HG02571 (cell line): ENCODE measurements at regions not wholly inside any gene's neighbourhood (a gene's known extent, or its start where the extent isn't known, plus 50 kb on each side); places are given as distances from the start of the nearest gene placed in this dataset.
"Not testable (repeated sequence)": the region's sequence is repeated elsewhere in the genome, so short reads cannot be mapped to it uniquely, and the experiment has no call there.

Experiments
- ATAC-seq: cut with Tn5 transposase; IDR thresholded peaks from one replicate; pipeline ENCODE4 v1.9.1; 2021; ENCODE audit warnings: mild to moderate bottlenecking, moderate library complexity; ENCODE audit not compliant: unreplicated experiment

DNA sequence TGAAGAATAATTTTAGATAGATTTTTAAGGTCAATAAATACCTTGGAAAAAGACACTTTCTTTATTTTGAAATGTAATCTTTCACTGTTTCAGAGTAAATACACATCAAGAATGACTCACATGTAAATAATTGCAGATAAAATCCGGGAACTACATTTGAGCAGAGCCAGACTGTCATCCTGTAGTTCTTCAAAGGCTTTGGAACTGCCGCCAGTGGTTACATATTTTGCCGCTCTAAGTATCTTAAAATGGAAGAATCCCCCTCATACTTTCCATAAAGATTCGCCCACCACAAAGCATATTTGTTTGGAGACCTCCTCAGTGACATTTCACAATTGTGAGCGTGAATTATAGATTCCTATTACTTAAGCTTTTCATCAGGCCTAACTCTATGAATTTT, 607.8 kb upstream of the ZFP42 start:
- ATAC-seq: no peak

DNA sequence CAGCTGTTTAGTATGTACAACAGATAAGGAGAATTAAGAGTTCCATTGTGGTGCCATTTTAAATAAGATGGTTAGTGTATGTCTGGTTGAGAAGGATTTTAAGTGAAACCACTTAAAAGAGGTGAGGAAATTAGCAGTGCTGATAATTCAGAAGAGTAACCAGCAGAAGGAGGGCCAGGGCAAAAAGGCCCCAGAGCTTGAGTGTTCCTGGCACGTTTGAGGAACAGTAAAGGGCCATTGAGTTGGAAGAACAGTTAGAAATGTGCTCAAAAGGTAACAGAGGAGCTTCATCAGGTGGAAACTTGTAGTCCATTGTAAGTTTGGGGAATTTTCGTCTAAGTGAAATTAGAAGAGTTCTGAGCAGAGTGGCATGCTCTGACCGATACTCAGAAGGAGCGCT, 606.2 kb upstream of the ZFP42 start:
- ATAC-seq: no peak

DNA sequence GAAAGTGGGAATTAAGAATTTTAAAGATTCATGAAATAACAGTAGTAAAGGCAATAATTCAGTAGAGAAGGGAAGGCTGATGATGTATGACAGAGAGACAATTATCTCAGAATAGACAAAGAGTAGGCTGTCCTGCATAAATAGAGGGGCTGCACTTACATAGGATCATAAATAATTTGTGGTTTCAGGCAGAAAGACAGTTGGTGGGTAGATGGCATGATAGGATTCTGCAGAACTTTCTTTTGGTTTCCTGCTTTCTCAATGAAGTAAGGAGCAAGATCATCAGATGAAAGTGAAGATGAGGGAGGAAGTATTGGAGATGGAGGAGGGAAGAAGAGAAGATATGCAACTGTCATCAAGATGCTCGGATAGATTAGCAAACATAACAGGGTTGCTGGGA, 604.9 kb upstream of the ZFP42 start:
- ATAC-seq: no peak

DNA sequence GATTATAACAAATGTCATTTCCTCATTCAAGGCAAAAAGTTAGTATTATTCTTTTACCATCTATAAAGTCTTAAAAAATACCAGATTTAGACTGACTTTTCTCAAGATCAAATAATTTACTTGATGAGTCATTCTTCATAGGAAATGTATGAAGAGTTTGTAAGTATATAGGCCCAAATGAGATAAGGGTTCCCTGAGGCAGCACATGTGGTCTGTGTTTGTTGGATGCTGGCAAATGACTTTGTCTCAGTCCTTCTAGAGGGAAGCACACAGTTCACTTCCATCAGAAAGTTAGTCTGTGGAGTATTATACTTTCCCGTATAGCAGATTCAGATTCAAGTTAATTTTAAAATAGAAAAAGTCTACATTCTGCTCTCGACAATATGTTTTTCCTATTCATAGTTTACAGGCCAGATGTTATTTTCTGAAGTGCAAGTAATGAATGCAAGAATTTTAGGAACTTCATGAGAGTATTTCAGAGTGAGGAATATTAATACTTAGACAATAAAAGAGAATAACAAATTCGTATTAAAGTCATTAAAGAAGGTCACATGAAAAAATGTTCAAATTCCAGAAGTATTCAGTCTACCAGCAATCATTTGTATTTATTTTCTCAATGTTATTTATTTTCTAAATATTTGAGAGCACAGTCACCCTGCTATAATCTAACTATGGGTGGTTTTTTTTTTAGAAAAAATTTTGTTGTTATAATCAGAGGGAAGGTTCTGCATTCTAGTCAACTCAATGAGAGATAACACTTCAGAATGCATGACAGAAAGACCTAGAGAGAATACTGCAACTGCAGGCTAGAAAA, 601.8 kb upstream of the ZFP42 start:
- ATAC-seq: no peak

DNA sequence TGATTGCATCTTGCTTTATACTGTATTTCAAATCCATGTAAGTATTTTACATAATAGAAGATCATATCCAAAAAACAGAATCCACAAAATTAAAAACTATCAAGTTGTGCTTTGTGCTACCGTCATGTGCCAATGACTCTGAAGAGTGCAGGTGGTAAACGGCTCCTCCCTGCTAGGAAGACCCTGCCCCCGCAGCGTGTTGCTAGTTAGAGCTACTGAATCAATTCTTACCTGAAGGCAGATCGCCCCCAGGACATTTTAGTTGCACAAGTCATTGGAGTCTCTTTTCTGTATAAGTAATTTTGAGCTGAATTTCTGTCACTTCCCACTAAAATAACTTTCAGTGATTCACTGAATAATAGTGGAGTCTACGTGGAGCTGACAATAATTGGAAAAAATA, 599.5 kb upstream of the ZFP42 start:
- no peak for ATAC-seq

DNA sequence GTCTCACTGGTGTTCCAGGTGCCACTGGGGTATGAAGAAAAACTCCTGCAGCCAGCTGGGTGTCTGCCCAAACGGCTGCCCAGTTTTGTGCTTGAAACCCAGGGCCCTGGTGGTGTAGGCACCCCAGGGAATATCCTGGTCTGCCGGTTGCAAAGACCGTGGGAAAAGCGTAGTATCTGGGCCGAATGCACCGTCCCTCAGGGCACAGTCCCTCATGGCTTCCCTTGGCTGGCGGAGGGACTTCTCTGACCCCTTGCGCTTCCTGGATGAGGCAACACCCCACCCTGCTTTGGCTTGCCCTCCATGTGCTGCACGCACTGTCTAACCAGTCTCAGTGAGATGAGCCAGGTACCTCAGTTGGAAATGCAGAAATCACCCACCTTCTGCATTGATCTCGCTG, 587.1 kb upstream of the ZFP42 start:
- not testable (repeated sequence) for ATAC-seq

DNA sequence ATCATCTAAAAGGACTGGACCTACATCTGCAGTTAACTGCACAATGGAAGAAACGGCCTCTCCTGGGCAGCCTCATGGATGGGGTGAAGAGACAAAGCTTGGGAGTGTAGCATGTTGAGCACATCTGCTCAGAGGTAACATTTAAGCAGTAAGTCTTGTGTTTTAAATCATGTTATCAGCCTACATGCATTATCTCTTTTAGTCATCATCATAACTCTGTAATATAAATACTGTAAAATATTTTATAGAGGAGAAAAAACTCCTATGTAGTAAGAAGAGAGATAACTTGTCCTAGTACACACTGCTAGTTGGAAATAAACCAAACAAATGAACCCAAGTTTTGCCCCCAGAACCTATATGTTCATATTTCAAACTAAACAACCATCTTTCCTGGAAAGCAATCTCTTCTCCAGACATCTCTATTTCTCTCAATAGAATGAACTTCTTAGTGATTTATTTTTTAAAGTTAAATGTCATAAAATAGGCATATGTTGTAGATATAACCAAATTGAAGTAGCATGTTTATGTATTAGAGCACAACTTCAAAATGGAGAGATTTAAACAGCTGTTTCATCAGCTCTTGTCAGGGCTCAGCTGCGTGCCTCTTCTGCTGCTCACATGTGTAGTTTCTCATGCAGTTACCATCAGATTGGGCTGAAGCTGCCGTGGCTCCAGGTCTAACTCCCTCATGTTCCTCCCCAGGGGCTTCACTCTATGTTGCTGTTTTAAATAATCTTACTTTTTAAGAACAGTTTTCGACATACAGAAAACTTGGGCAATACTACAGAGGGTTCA, 581.8 kb upstream of the ZFP42 start:
- no peak for ATAC-seq

DNA sequence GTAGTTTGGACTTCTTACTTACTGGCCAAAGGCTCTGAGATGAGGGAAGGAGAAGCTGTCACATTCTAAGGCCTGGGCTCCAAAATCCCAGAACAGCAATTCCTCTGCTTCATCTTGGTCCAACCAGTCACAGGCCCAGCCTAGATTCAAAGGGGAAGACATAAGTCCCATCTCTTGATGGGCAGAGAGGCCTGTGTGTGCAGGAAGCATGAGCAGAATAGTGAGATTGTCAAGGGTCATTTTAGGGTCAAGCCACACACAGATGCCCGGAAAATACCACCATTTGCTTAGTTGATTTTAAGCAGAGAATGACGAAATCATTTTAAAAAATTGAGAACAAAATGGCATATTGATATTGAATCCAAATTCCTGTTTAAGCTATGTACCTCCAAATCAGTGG, 580.9 kb upstream of the ZFP42 start:
- ATAC-seq: no peak

DNA sequence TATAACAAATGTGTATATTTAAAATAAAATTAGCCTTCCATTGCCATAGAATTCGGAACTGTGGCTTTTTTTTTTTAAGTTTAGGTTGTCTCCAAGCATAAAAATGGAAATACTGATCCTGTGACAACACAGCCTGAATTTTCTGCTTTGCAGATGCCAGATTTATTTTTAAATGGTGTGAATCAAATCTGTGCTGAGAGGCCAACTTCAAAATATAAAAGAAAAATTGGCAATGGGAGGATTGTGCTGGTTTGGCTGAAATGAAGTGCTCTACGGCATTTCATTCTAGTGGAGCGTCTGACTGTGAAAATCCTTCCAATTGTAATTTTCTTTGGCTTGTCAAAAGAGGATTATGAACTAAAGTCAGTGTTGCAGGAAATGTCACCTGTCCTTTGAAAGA, 580.3 kb upstream of the ZFP42 start:
- ATAC-seq: no peak

DNA sequence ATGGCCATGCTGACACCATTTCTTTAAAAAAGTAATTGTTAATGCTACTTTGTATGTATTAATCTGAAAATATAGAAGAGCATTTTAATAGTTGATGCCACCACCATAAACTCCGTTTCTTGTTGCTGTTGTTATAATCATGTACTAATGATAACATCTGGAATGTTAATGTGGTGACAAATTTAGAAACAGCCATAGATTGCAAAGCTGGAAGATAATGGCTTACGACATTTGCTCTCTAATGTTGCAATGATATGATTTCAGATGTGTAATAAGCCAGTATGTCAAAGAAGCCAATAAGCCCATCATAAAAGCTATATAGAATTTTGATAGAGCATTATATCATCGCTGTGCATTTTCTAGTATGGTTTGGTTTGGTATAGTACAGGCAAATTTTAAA, 579.4 kb upstream of the ZFP42 start:
- no peak for ATAC-seq

DNA sequence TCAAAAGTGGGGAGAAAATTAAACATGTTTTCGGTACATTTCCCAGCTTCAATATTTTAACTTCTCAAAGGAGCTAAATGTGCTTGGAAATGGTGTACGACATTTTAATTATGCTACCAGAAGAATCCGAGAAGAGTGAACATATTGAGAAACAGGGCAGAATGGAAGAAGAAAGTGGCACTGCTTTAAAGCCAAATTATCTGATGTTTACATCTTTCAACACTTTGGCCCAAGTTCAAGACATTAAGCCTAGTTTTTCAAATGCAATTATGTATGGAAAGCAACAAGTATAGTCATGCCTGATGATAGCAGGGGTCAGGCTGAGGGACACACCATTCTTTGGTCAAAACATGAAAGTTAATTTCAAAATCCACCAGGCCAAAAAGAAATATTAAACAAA, 577.9 kb upstream of the ZFP42 start:
- ATAC-seq: no peak

DNA sequence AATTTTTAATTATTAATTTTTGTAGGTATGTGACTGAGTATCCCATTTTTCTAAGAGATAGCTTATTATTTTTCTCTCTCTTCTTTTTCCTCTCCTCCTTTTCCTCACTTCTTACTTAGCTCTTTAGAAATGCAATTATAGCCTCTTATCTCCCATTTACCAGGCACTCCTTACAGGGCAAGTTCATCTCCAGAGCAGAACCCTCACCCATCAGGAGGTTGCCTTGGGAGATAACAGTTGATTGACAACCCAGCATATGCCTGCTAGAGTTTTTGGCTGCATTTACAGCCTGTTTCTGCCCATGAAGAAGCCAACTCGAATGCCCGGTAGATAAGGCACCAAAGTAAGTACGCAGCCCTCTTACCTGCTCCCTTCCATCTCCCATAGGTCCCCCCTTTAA, 572.9 kb upstream of the ZFP42 start:
- ATAC-seq: no peak

DNA sequence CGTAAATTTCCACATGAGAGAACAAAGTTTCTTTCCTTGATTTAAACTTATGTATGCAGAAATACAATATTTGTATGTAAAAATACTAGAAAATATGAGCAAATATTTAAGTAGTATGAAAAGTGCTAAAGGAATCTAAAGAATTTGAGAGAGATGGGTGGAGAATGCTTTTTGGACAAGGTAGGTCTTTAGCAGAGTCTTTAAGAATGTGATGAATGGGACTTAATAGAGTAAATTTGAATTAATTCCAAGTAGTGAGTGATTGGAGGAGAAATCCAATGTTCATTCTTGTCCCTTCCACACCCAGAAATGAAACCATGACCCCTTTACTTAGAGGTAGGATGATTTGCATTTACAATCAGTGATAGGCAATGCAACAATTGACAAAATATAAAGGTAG, 570.9 kb upstream of the ZFP42 start:
- no peak for ATAC-seq

DNA sequence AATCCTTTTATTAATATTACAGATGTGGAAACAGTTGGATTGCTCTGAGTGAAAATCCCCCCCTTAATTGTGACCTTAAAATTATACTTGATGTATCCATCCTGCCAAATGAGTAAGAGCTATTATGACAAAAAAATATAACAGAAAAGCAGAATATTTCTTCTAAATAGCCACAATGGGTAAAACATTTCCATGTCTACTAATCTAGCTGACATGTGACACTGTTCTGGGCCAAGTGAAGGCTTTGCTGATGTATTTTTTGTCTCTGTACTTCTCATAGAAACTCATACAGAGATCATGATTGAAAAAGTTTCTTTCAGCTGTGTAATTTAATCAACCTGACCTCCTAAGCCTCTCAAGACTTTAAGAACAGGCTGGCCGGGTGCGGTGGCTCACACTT, 569.1 kb upstream of the ZFP42 start:
- no peak for ATAC-seq

DNA sequence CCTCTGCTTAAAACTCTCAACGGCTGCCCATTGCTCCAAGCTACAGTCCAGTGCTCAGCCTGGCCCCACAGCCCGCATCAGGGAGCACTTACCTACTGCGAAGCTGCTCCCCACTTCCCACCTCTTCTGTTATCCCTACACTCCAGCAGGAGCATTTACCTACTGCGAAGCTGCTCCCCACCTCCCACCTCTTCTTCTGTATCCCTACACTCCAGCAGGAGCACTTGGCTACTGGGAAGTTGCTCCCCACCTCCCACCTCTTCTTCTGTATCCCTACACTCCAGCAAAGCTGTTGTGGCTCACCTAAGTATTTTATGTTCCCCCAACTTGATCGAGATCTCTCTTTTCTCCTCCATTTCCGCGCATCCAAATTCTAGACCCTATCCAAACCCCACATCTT, 563.3 kb upstream of the ZFP42 start:
- ATAC-seq: no peak

DNA sequence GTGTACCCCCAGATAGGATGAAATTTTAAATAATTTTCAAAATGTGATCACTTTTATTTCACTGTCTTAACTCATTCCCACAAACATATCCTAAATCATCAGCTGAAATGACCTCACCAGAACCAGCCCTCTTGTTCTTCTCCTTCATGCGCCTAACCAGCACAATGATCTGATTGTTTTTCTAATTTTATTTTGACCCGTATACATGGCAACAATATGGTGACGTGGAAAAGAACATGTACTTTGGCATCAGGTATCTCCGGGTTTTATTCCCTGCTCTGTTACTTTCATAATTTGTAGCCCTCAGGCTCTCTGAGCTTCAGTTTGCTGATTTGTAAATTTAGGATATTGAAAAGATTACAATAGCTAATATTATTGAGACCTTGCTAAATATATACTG, 562.4 kb upstream of the ZFP42 start:
- no peak for ATAC-seq

DNA sequence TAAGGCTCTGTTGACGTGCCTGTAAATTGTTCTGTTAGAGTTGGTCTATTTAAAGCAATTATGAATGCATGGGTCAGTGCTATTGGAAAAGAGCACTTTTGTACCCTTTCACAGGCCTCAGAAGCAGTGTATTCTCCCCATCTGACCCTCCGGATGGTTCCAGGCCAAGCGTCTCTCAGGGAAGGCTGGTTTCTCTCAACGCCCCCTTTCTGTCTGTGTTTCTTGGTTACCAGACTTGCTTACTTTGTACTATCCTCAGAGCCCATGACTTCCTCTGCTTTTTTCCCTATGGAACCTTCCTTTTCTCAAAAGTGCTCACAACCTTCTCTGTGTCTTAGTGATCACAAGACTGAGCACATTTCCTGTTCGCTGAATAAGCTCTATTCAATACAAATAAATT, 559.3 kb upstream of the ZFP42 start:
- no peak for ATAC-seq

DNA sequence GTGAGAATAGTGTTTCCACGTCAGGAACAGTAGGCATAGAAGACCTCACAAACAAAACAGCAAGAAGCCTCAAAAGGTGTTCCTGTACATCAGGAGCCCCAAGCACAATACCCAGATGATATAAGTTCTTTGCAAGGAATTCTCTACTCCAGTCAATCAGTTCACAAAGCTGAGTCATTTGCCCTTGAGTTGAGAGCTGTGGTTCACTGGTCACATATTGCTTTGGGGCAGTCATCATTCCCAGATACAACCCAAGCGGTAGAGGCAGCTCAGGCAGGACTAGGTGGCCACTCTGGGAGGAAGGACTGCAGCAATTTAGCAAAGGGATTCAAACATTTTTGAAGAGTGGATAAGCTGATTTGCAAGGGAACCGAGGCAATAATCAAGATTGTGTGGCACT, 551.5 kb upstream of the ZFP42 start:
- ATAC-seq: no peak

DNA sequence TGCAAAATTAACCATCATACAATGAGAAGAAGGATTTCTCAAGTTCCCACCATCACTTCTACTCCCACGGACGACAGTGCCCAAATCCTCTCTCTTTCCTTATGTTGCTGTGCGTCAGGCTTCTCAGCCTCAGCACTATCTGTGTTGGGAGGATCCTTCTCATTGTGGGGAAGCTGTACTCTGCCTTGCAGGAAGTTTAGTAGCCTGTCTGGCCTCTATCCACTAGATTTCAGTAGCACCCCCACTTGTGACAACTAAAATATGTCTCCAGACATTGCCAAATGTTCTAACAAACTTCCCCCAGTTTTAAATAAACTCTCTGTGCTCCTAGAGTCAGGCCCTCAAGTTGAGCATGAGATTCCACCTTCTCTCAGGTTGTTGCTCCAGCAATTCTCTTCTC, 545.9 kb upstream of the ZFP42 start:
- no peak for ATAC-seq

DNA sequence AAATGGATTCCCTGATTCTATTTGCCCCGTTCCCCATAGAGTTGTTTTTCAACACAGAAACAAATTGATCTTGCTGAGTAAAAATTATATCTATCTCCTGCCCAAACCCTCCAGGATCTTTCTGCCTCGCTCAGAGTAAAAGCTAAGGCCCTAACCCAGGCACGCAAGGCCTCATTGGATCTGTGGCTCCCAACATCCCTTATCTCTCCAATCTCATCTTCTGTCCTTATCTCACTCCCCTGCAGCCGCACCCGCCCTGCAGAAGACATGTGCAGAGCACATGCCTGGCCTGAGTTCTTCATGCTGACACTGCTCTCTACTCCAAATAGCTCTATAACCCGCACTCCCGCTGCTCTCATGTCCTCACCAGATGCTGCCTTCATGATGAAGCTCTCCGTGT, 543.8 kb upstream of the ZFP42 start:
- ATAC-seq: no peak

DNA sequence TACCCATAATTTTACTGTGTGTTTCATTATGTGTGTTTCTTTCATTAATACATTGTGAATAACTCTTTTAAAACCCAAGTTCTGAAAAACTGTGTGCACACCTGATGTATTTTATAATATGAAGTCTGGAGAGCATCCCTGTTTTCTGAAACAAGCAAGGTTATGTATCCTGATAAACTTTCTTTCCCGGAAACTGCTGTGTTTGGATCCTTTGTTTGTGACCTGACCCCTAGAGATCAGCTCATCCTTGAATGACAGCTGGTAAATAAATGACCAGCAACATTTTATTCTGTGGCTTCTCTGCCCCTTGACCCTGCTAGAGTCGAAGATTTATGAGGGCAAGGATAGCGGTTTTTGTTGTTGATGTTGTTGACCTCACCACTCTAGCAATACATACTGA, 535.6 kb upstream of the ZFP42 start:
- ATAC-seq: no peak

DNA sequence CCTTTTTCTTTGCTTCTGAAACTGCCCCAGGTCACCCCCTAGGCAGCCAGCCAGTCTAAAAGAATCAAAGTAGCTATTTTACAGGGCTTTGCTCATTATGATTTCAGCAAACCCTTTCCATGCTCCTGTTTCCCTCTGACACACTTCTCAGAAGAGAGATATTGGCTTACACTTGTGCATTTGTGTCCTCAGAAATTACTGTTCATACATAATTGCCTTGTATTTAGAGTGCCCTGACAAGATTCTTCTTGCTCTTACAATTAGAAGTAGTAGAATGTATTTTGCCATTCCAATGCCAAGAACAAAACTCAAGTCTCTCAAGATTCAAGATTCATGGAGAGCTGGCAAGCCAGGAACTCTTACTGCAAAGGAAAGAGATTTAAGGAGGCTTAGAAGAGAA, 531.0 kb upstream of the ZFP42 start:
- ATAC-seq: no peak

DNA sequence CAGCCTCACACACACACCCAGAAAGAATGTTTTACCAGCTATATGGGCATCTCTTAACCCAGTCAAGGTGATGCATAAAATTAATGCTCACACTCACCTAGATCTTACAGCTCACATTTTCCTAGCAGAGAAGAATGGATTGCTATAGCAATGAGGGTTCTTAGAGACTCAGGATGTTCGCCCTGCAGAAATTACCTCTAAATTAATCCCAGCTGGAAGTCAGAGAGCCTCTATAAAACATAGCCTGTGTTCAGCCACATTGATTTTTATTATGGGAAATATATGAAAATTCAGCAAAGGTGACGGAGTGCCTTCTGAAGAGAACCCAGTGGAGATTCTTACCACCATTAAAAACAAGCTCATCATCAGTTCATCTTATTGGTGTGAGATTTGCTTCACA, 528.3 kb upstream of the ZFP42 start:
- ATAC-seq: no peak
